Sigmoid colon (tissue), 6 donors: ENCODE measurements at regions not wholly inside any gene's neighbourhood (a gene's known extent, or its start where the extent isn't known, plus 50 kb on each side); places are given as distances from the start of the nearest gene placed in this dataset.

Experiments
- DNase-seq: peaks from one replicate; pipeline ENCODE4 v3.0.0-alpha.2; 2019
- H3K27ac ChIP-seq, 4 donors: fragments of 200-600 bp; sonication (generic); one replicate each; pipeline ENCODE4 v1.5.1; 2016 to 2019; ENCODE audit warnings: mild to moderate bottlenecking in 1 of 4
- H3K27me3 ChIP-seq, 3 donors: fragments of 200-600 bp; sonication (generic); one replicate each; pipeline ENCODE4 v1.5.1; 2019; ENCODE audit warnings: mild to moderate bottlenecking in 1 of 3
- H3K36me3 ChIP-seq, 4 donors: fragments of 200-600 bp; sonication (generic); one replicate each; pipeline ENCODE4 v1.5.1; 2016 to 2019
- H3K4me1 ChIP-seq, 4 donors: fragments of 200-600 bp; sonication (generic); one replicate each; pipeline ENCODE4 v1.5.1; 2017 to 2019
- H3K4me3 ChIP-seq, 4 donors: fragments of 200-600 bp; sonication (generic); one replicate each; pipeline ENCODE4 v1.5.1; 2017 to 2019; ENCODE audit warnings: mild to moderate bottlenecking in 2 of 4, moderate library complexity in 1 of 4
- H3K9me3 ChIP-seq, 4 donors: fragments of 200-600 bp in 3 of 4; sonication (generic) in 3 of 4; one replicate each; pipeline versions ENCODE4 v1.5.1 to v1.6.1; 2013 to 2019
- CTCF ChIP-seq, 4 experiments: fragments of 450-650 bp in 3 of 4; fragments of 200-600 bp in 1 of 4; IDR thresholded peaks; one replicate each; pipeline ENCODE4 v1.5.1; 2016 to 2019; ENCODE audit warnings: antibody characterized with exemption in 4 of 4, mild to moderate bottlenecking in 3 of 4, moderate library complexity in 2 of 4
- EP300 ChIP-seq, 4 donors: sonication (generic); formaldehyde crosslinking; IDR thresholded peaks; one replicate each; pipeline ENCODE4 v1.6.1; 2017; ENCODE audit warnings: antibody characterized with exemption in 4 of 4
- POLR2A ChIP-seq, 2 donors: fragments of 450-650 bp; IDR thresholded peaks; one replicate each; pipeline ENCODE4 v1.6.1; 2016; ENCODE audit warnings: antibody characterized with exemption in 2 of 2, mild to moderate bottlenecking in 2 of 2, moderate library complexity in 2 of 2
- POLR2AphosphoS5 ChIP-seq, 4 donors: sonication (generic); formaldehyde crosslinking; IDR thresholded peaks; one replicate each; pipeline ENCODE4 v1.6.1; 2017; ENCODE audit warnings: antibody characterized with exemption in 4 of 4
- WGBS, 2 donors: extraction: QIAGEN DNeasy Blood & Tissue Kit; methylation state at CpG; one replicate each; pipeline ENCODE4 v1.1.7; 2013; 5-methylcytosine and 5-hydroxymethylcytosine counted together
- intact Hi-C: fragments of 100-400 bp; cut with DNase I; formaldehyde crosslinking; loops from one replicate; pipeline ENCODE4 v1.15.1; 2023
- donor health status: healthy with polysubstance abuse.
- donor health status: healthy.

- H3K9me3 ChIP-seq, result no peaks in the 10 kb centered on the region
- WGBS, 2 donors, result 21 to 67% methylated on average over 1 of the region's 1 CpG
- H3K4me3 ChIP-seq, result no peak overlapping the region
- H3K27me3 ChIP-seq, result no peaks in the 10 kb centered on the region
- H3K4me1 ChIP-seq, result no peaks in the 10 kb centered on the region
- no peaks in the 10 kb centered on the region for H3K36me3 ChIP-seq
- intact Hi-C loops, result no loop called here
- no peak for DNase-seq
- no peak overlapping the region for H3K27ac ChIP-seq
- TF ChIP-seq CTCF (IDR thresholded peaks at IDR 0.05) (no peak), POLR2AphosphoS5 (IDR thresholded peaks at IDR 0.05) (no peak), EP300 (IDR thresholded peaks at IDR 0.05) (no peak), POLR2A (IDR thresholded peaks at IDR 0.05) (no peak)
Observed at GRCh38 chr4:104815665-104816064, 321.0 kb upstream of the CXXC4 start.

DNA sequence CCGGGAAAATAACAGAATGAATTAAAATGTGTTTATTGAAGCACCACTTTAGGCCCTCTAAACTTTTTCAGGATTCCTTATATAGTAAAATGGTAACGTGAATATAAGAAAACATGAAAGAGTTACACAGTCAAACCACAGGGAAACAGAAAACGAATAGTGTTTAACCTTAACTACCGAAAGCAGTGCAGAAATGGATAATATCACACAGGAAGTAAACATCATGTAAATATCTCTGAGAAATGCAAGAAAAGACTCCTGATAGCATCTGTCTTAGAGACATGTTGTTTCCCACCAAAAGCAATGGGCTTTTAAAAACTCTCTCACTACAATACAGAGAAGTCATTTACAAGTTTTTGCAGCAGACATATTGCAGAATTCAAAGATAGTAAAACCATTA is 323.9 kb upstream of the CXXC4 start:
- WGBS, 2 donors, result 74 to 81% methylated on average over 4 of the region's 4 CpGs
- intact Hi-C loops, result no loop called here
- Histone ChIP-seq H3K36me3 (no peaks in the 10 kb centered on the region), H3K4me3 (no peak overlapping the region), H3K27me3 (no peaks in the 10 kb centered on the region), H3K27ac (no peak overlapping the region), H3K4me1 (no peaks in the 10 kb centered on the region), H3K9me3 (no peaks in the 10 kb centered on the region)
- no peak for DNase-seq
- TF ChIP-seq POLR2AphosphoS5 (IDR thresholded peaks at IDR 0.05) (no peak), POLR2A (IDR thresholded peaks at IDR 0.05) (no peak), CTCF (IDR thresholded peaks at IDR 0.05) (no peak), EP300 (IDR thresholded peaks at IDR 0.05) (no peak)

DNA sequence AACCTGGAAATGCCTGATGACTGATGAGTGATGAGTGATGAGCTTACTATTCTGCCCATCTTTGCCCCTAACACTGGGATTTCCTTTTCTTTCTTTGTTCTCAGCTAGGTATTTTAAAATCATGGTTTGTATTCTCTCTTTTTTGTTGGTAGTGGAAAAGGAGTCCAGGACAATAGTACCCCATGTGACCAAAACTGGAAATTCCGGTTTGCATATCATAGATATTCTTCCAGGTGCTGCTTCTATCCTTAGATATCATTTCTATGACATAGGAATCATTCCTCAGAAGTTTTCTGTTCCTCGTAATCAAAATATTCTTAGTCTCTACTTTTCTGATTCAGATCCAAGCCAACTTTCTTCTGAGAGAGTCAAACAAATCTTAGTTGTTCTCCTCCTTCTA is 320.5 kb upstream of the TET2 start:
- intact Hi-C loops, result no loop called here
- 24 to 67% methylated on average over 2 of the region's 2 CpGs for WGBS, 2 donors
- no peak for TF ChIP-seq POLR2AphosphoS5 (IDR thresholded peaks at IDR 0.05)
- TF ChIP-seq CTCF (IDR thresholded peaks at IDR 0.05), result no peak
- no peak for TF ChIP-seq EP300 (IDR thresholded peaks at IDR 0.05)
- TF ChIP-seq POLR2A (IDR thresholded peaks at IDR 0.05), result no peak

GRCh38 chr4:104829761-104830160 is 316.9 kb upstream of the TET2 start:
- Histone ChIP-seq H3K27ac (no peak overlapping the region), H3K4me1 (no peaks in the 10 kb centered on the region), H3K9me3 (no peaks in the 10 kb centered on the region), H3K36me3 (no peaks in the 10 kb centered on the region), H3K27me3 (no peaks in the 10 kb centered on the region), H3K4me3 (no peak overlapping the region)
- TF ChIP-seq POLR2A (IDR thresholded peaks at IDR 0.05), result no peak
- TF ChIP-seq CTCF (IDR thresholded peaks at IDR 0.05), result no peak
- no peak for TF ChIP-seq EP300 (IDR thresholded peaks at IDR 0.05)
- TF ChIP-seq POLR2AphosphoS5 (IDR thresholded peaks at IDR 0.05), result no peak
- no peak for DNase-seq
- intact Hi-C loops, result no loop called here

More for the DNA sequence above, 320.5 kb upstream of the TET2 start:
- Histone ChIP-seq H3K9me3 (no peaks in the 10 kb centered on the region), H3K4me3 (no peak overlapping the region), H3K27me3 (no peaks in the 10 kb centered on the region), H3K36me3 (no peaks in the 10 kb centered on the region), H3K27ac (no peak overlapping the region), H3K4me1 (no peaks in the 10 kb centered on the region)
- DNase-seq, result no peak

- no peaks in the 10 kb centered on the region for H3K9me3 ChIP-seq
- no peaks in the 10 kb centered on the region for H3K36me3 ChIP-seq
- H3K27me3 ChIP-seq, result no peaks in the 10 kb centered on the region
- no peaks in the 10 kb centered on the region for H3K4me1 ChIP-seq
- intact Hi-C loops, result no loop called here
- DNase-seq, result no peak
- WGBS, 2 donors, result 74 to 91% methylated on average over 3 of the region's 3 CpGs
- H3K27ac ChIP-seq, result no peak overlapping the region
- no peak for TF ChIP-seq EP300 (IDR thresholded peaks at IDR 0.05)
- TF ChIP-seq POLR2A (IDR thresholded peaks at IDR 0.05), result no peak
- TF ChIP-seq POLR2AphosphoS5 (IDR thresholded peaks at IDR 0.05), result no peak
- no peak for TF ChIP-seq CTCF (IDR thresholded peaks at IDR 0.05)
- H3K4me3 ChIP-seq, result no peak overlapping the region
Observed at GRCh38 chr4:104848597-104849225, 298.0 kb upstream of the TET2 start.
